ENCODE measurements at regions not wholly inside any gene's neighbourhood (a gene's known extent, or its start where the extent isn't known, plus 50 kb on each side); places are given as distances from the start of the nearest gene placed in this dataset.

- CTCF ChIA-PET = no interaction called here
Observed at GRCh38 chr16:51404386-51404785, 253.3 kb upstream of the SALL1 start.

GRCh38 chr16:51402785-51403184 lies 251.7 kb upstream of the SALL1 start:
- no peak for DNase-seq (ENCODE audit: extremely low spot score)
- CTCF ChIA-PET = no interaction called here
- TF ChIP-seq CTCF (IDR thresholded peaks at IDR 0.05; ENCODE audit: control extremely low read depth, extremely low read depth, low read depth, missing control alignments) = no peak
- POLR2A ChIA-PET = no interaction called here

More at GRCh38 chr16:51404386-51404785, 253.3 kb upstream of the SALL1 start:
- TF ChIP-seq CTCF (IDR thresholded peaks at IDR 0.05; ENCODE audit: control extremely low read depth, extremely low read depth, low read depth, missing control alignments) = no peak
- DNase-seq (ENCODE audit: extremely low spot score) = no peak
- POLR2A ChIA-PET = no interaction called here

GRCh38 chr16:51402298-51402697 lies 251.2 kb upstream of the SALL1 start:
- TF ChIP-seq CTCF (IDR thresholded peaks at IDR 0.05; ENCODE audit: control extremely low read depth, extremely low read depth, low read depth, missing control alignments) = no peak
- CTCF ChIA-PET = no interaction called here
- POLR2A ChIA-PET = no interaction called here
- DNase-seq (ENCODE audit: extremely low spot score) = no peak

GRCh38 chr16:51401673-51402072 lies 250.6 kb upstream of the SALL1 start:
- POLR2A ChIA-PET = no interaction called here
- TF ChIP-seq CTCF (IDR thresholded peaks at IDR 0.05; ENCODE audit: control extremely low read depth, extremely low read depth, low read depth, missing control alignments) = no peak
- CTCF ChIA-PET = no interaction called here
- DNase-seq (ENCODE audit: extremely low spot score) = no peak

GRCh38 chr16:51399908-51400670 lies 249.0 kb upstream of the SALL1 start:
- TF ChIP-seq CTCF (IDR thresholded peaks at IDR 0.05; ENCODE audit: control extremely low read depth, extremely low read depth, low read depth, missing control alignments) = no peak
- ChIA-PET CTCF (interaction anchor here (1.2 kb wide), 1 partner anchor 9 kb away, joined by 3 read pairs; no protein-coding TSS in a partner anchor), POLR2A (no interaction called here)
- no peak for DNase-seq (ENCODE audit: extremely low spot score)

GRCh38 chr16:51394421-51394820 lies 243.4 kb upstream of the SALL1 start:
- TF ChIP-seq CTCF (IDR thresholded peaks at IDR 0.05; ENCODE audit: control extremely low read depth, extremely low read depth, low read depth, missing control alignments) = no peak
- ChIA-PET POLR2A (no interaction called here), CTCF (no interaction called here)
- DNase-seq (ENCODE audit: extremely low spot score) = no peak

Data from GM10248 (cell line).